GM23338 (cell line): ENCODE measurements at regions not wholly inside any gene's neighbourhood (a gene's known extent, or its start where the extent isn't known, plus 50 kb on each side); places are given as distances from the start of the nearest gene placed in this dataset.

Experiments
- ATAC-seq: fragments of 200-7000 bp; cut with Tn5 transposase; 3 replicates; pipeline ENCODE4 v1.9.1; 2020
- DNase-seq: peaks from one replicate; pipeline ENCODE4 v3.0.0-alpha.2; 2015; ENCODE audit warnings: low spot score
- H2AFZ ChIP-seq: fragments of 200-600 bp; sonication (generic); 2 replicates; pipeline ENCODE4 v1.8.0; 2016; ENCODE audit warnings: antibody characterized with exemption, mild to moderate bottlenecking, moderate library complexity
- H3F3A ChIP-seq: fragments of 200-600 bp; sonication (generic); replicated peaks from 2 replicates; pipeline ENCODE4 v1.8.0; 2017; ENCODE audit warnings: antibody characterized with exemption, mixed run types, low read depth
- H3K27ac ChIP-seq: fragments of 200-600 bp; sonication (generic); 2 replicates; pipeline ENCODE4 v1.6.1; 2016; ENCODE audit warnings: low read depth
- H3K27me3 ChIP-seq: fragments of 200-600 bp; sonication (generic); 2 replicates; pipeline ENCODE4 v1.8.0; 2016; ENCODE audit warnings: mild to moderate bottlenecking, mixed run types, moderate library complexity; ENCODE audit not compliant: insufficient read depth
- H3K36me3 ChIP-seq: fragments of 200-600 bp; sonication (generic); 2 replicates; pipeline ENCODE4 v1.8.0; 2016; ENCODE audit warnings: mild to moderate bottlenecking; ENCODE audit not compliant: insufficient read depth
- H3K4me1 ChIP-seq: fragments of 200-600 bp; sonication (generic); 2 replicates; pipeline ENCODE4 v1.8.0; 2016; ENCODE audit warnings: mild to moderate bottlenecking, moderate library complexity; ENCODE audit not compliant: insufficient read depth
- H3K4me2 ChIP-seq: fragments of 200-600 bp; sonication (generic); 2 replicates; pipeline ENCODE4 v1.7.1; 2017; ENCODE audit warnings: mixed run types
- H3K4me3 ChIP-seq: fragments of 200-600 bp; sonication (generic); 2 replicates; pipeline ENCODE4 v1.6.1; 2016; ENCODE audit warnings: mixed run types
- H3K79me2 ChIP-seq: fragments of 200-600 bp; sonication (generic); replicated peaks from 2 replicates; pipeline ENCODE4 v1.8.0; 2017; ENCODE audit warnings: mild to moderate bottlenecking; ENCODE audit not compliant: insufficient read depth
- H3K9me2 ChIP-seq: fragments of 200-600 bp; sonication (generic); 2 replicates; pipeline ENCODE4 v1.8.0; 2017; ENCODE audit not compliant: insufficient read depth
- H4K20me1 ChIP-seq: fragments of 200-600 bp; sonication (generic); replicated peaks from 2 replicates; pipeline ENCODE4 v1.8.0; 2017; ENCODE audit warnings: mild to moderate bottlenecking; ENCODE audit not compliant: insufficient read depth
- H3K27ac Mint-ChIP-seq: 2 replicates; pipeline ENCODE4 v1.8.0; 2020; ENCODE audit warnings: inconsistent platforms, mild to moderate bottlenecking, moderate library complexity, mixed read lengths
- H3K27me3 Mint-ChIP-seq: 3 replicates; pipeline ENCODE4 v1.8.0; 2022; ENCODE audit warnings: low read depth, mild to moderate bottlenecking, moderate library complexity, mixed read lengths, inconsistent platforms; ENCODE audit not compliant: insufficient read depth, poor library complexity
- H3K36me3 Mint-ChIP-seq: 3 replicates; pipeline ENCODE4 v1.8.0; 2021; ENCODE audit warnings: low read depth, mild to moderate bottlenecking, inconsistent platforms, moderate library complexity, mixed read lengths
- H3K4me1 Mint-ChIP-seq: 3 replicates; pipeline ENCODE4 v1.8.0; 2020; ENCODE audit warnings: mild to moderate bottlenecking, inconsistent platforms, mixed read lengths
- H3K4me3 Mint-ChIP-seq: 3 replicates; pipeline ENCODE4 v1.8.0; 2021; ENCODE audit warnings: moderate library complexity, mild to moderate bottlenecking, inconsistent platforms, mixed read lengths
- H3K9me3 Mint-ChIP-seq: 3 replicates; pipeline ENCODE4 v1.8.0; 2020; ENCODE audit warnings: moderate library complexity, mild to moderate bottlenecking, inconsistent platforms, mixed read lengths
- CREB1 ChIP-seq: fragments of 250-450 bp; sonication (Bioruptor Pico); IDR thresholded peaks from 2 replicates; pipeline ENCODE4 v1.5.0; 2020; ENCODE audit warnings: low read depth, mild to moderate bottlenecking, moderate library complexity
- ETS1 ChIP-seq: IDR thresholded peaks from 2 replicates; pipeline ENCODE4 v1.6.1; 2016; ENCODE audit warnings: antibody characterized with exemption
- EZH2 ChIP-seq: fragments of 200-600 bp; sonication (generic); IDR thresholded peaks from one replicate; pipeline ENCODE4 v1.8.0; 2017; ENCODE audit warnings: antibody characterized with exemption, mild to moderate bottlenecking, low read depth; ENCODE audit not compliant: unreplicated experiment
- EZH2phosphoT487 ChIP-seq: fragments of 200-600 bp; sonication (generic); IDR thresholded peaks from one replicate; pipeline ENCODE4 v1.8.1; 2018; ENCODE audit warnings: antibody characterized with exemption; ENCODE audit not compliant: unreplicated experiment
- JUNB ChIP-seq: IDR thresholded peaks from one replicate; pipeline ENCODE4 v1.6.1; 2016; ENCODE audit warnings: antibody characterized with exemption; ENCODE audit not compliant: unreplicated experiment
- NANOG ChIP-seq: IDR thresholded peaks from 2 replicates; pipeline ENCODE4 v1.6.1; 2016; ENCODE audit warnings: antibody characterized with exemption, borderline replicate concordance
- POLR2AphosphoS5 ChIP-seq: IDR thresholded peaks from 2 replicates; pipeline ENCODE4 v1.6.1; 2016; ENCODE audit warnings: antibody characterized with exemption, low read depth
- REST ChIP-seq: IDR thresholded peaks from one replicate; pipeline ENCODE4 v1.6.1; 2018; ENCODE audit warnings: antibody characterized with exemption; ENCODE audit not compliant: unreplicated experiment
- STAT1 ChIP-seq: IDR thresholded peaks from one replicate; pipeline ENCODE4 v1.6.1; 2016; ENCODE audit warnings: antibody characterized with exemption; ENCODE audit not compliant: unreplicated experiment
- ZNF114 ChIP-seq: fragments of 250-450 bp; sonication (Bioruptor Pico); IDR thresholded peaks from 2 replicates; pipeline ENCODE4 v1.5.0; 2020; ENCODE audit warnings: mild to moderate bottlenecking, moderate library complexity
- ZNF331 ChIP-seq: fragments of 250-450 bp; sonication (Bioruptor Pico); IDR thresholded peaks from 2 replicates; pipeline ENCODE4 v1.5.0; 2020; ENCODE audit warnings: low read depth, mild to moderate bottlenecking, moderate library complexity
- ZNF462 ChIP-seq: fragments of 250-450 bp; sonication (Bioruptor Pico); IDR thresholded peaks from 2 replicates; pipeline ENCODE4 v1.5.0; 2020; ENCODE audit warnings: mild to moderate bottlenecking, moderate library complexity
- TF ChIP-seq, protein P1 (sequence below), 2 experiments: fragments of 200-600 bp in 1 of 2; sonication (generic) in 1 of 2; conservative IDR thresholded peaks; 2 replicates each; pipeline versions ENCODE4 v1.5.1 to v1.6.1; 2016 to 2017; ENCODE audit warnings: antibody characterized with exemption in 2 of 2, low read depth in 2 of 2, mild to moderate bottlenecking in 2 of 2, moderate library complexity in 1 of 2

- H2AFZ ChIP-seq: no peak overlapping the region
- Mint-ChIP-seq H3K4me1 (peaks cover 44% of the 10 kb centered on the region), H3K9me3 (no peaks in the 10 kb centered on the region), H3K27me3 (peaks cover 20% of the 10 kb centered on the region), H3K27ac (no peak overlapping the region), H3K36me3 (no peaks in the 10 kb centered on the region), H3K4me3 (no peak overlapping the region)
- no peak overlapping the region for H3K27ac ChIP-seq
- no peak for TF ChIP-seq ETS1
- TF ChIP-seq NANOG: no peak
- no peak for TF ChIP-seq ZNF462 (CRISPR knock-in tag)
- no peak for TF ChIP-seq EZH2
- no peak for TF ChIP-seq CREB1 (CRISPR knock-in tag)
- no peak for TF ChIP-seq ZNF331 (CRISPR knock-in tag)
- no peak for TF ChIP-seq JUNB
- TF ChIP-seq REST: no peak
- no peak for TF ChIP-seq EZH2phosphoT487
- no peak for TF ChIP-seq ZNF114 (CRISPR knock-in tag)
- TF ChIP-seq STAT1: no peak
- TF ChIP-seq POLR2AphosphoS5: no peak
- TF ChIP-seq, protein P1, sequence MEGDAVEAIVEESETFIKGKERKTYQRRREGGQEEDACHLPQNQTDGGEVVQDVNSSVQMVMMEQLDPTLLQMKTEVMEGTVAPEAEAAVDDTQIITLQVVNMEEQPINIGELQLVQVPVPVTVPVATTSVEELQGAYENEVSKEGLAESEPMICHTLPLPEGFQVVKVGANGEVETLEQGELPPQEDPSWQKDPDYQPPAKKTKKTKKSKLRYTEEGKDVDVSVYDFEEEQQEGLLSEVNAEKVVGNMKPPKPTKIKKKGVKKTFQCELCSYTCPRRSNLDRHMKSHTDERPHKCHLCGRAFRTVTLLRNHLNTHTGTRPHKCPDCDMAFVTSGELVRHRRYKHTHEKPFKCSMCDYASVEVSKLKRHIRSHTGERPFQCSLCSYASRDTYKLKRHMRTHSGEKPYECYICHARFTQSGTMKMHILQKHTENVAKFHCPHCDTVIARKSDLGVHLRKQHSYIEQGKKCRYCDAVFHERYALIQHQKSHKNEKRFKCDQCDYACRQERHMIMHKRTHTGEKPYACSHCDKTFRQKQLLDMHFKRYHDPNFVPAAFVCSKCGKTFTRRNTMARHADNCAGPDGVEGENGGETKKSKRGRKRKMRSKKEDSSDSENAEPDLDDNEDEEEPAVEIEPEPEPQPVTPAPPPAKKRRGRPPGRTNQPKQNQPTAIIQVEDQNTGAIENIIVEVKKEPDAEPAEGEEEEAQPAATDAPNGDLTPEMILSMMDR (conservative IDR thresholded peaks at IDR 0.05; ENCODE audit: low read depth in 2 of 2): no peak
- no peaks in the 10 kb centered on the region for H3K27me3 ChIP-seq
- no peak for ATAC-seq
- H3K4me2 ChIP-seq: no peak overlapping the region
- no peaks in the 10 kb centered on the region for H3K36me3 ChIP-seq
- no peaks in the 10 kb centered on the region for H3K79me2 ChIP-seq
- no peaks in the 10 kb centered on the region; the same call in 1 of the 2 replicates for H3K9me2 ChIP-seq
- DNase-seq: no peak
- no peaks in the 10 kb centered on the region for H4K20me1 ChIP-seq
- no peaks in the 10 kb centered on the region; the same call in 1 of the 2 replicates for H3K4me1 ChIP-seq
- no peak overlapping the region for H3K4me3 ChIP-seq
- no peaks in the 10 kb centered on the region for H3F3A ChIP-seq
Measured at GRCh38 chr15:70201425-70201775, 103.7 kb upstream of the TLE3 start.
